ENCODE measurements at regions not wholly inside any gene's neighbourhood (a gene's known extent, or its start where the extent isn't known, plus 50 kb on each side); places are given as distances from the start of the nearest gene placed in this dataset.

GRCh38 chr18:64365106-64365505 is 216.2 kb upstream of the LINC00305 start:
- TF ChIP-seq CTCF (IDR thresholded peaks at IDR 0.05) (no peak), POLR2A (IDR thresholded peaks at IDR 0.05) (no peak)

All from body of pancreas (tissue), 4 donors.